ENCODE measurements at regions not wholly inside any gene's neighbourhood (a gene's known extent, or its start where the extent isn't known, plus 50 kb on each side); places are given as distances from the start of the nearest gene placed in this dataset.

- no peak for DNase-seq (ENCODE audit: low spot score)
These were observed 887.2 kb downstream of the BRD1 start for GRCh38 chr22:48940266-48941032.

- DNase-seq (ENCODE audit: low spot score): no peak
These were observed 888.0 kb downstream of the BRD1 start for GRCh38 chr22:48939441-48940265.

- no peak for DNase-seq (ENCODE audit: low spot score)
These were observed 888.9 kb downstream of the BRD1 start for GRCh38 chr22:48938741-48939140.

GRCh38 chr22:48937032-48937639, 890.5 kb downstream of the BRD1 start:
- DNase-seq (ENCODE audit: low spot score): no peak

DNA sequence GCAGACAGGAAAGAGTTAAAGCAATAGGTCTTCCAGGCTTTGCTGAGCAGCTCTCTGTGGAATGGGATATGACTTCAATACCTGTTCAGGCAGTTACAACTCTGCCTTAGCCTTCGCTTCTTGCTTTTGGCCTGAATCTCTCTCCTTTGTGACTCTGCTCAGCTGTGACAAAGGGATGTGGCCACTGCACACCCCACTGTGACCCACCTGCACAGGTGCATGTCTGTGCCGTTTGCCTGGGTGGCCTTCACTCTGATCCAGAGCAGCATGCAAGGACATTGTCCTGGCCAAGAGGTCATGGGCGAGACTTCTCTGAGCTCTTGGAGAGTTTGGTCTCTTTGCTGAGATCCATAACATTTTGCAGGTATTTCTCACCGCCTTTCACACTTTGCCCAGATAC, 891.3 kb downstream of the BRD1 start:
- DNase-seq (ENCODE audit: low spot score): no peak

DNA sequence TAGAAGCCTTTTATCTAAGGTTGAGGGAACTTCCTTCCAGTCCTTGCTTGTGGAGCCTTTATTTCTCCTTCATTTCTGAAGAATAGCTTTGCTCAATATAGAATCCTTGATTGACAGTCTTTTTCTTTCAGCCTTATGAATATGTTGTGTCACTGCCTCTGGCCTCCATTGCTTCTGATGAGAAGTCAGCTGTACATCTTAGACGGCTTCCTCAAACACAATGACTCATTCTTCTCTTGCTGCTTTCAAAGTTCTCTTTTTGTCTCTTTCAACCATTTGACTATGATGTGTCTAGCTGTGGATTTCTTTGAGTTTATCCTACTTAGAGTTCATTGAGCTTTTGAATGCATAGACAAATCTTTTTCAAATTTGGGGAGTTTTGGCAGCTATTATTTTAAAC, 893.2 kb downstream of the BRD1 start:
- no peak for DNase-seq (ENCODE audit: low spot score)

GRCh38 chr22:48931452-48931851, 896.2 kb downstream of the BRD1 start:
- no peak for DNase-seq (ENCODE audit: low spot score)

DNA sequence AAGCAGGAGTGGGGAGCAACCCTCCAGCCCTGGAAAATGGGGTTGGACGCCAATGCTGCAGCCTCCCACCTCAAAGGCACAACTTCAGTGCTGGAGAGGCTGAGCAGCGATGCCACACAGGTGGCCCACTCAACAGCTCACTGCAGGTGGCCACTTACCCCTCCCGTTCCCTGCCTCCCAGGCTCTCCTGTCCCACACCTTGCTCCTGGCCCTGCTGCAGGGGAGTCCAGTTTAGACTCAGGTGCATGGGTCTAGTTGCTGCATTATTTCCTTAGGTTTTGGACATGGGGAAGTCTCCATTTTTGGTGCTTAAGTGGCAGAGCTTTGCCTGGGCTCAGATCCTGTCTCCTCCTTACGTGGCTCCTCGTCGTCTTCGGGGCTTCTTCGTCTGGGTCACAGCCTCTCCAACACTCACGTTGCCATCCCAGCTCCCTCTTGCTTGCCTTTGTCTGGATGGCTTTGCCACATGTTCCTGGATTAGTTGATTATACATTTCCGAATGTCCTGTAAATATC, 898.3 kb downstream of the BRD1 start:
- DNase-seq (ENCODE audit: low spot score): no peak

DNA sequence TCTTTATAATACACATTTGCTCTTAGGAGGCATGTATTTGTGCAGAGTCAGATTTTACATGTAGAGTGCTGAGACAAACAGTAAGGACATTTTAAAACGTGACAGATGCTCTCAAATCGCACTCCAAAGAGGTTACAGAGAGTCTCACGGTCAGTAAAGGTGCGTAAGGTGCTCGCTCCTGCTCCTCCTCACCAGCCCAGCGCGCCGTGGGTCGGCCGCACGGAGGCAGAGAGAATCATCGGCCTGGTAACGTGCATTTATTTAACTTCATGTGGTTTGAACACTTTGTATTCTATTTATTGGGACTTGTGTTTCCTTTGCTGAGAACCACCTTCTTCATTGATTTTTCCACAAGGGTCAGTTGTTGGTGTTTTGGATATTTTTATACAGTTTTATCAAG, 900.1 kb downstream of the BRD1 start:
- DNase-seq (ENCODE audit: low spot score): no peak

GRCh38 chr22:48926643-48927042, 901.0 kb downstream of the BRD1 start:
- peak; percentile 65 for DNase-seq (ENCODE audit: low spot score)

GRCh38 chr22:48926136-48926535, 901.5 kb downstream of the BRD1 start:
- no peak for DNase-seq (ENCODE audit: low spot score)

DNA sequence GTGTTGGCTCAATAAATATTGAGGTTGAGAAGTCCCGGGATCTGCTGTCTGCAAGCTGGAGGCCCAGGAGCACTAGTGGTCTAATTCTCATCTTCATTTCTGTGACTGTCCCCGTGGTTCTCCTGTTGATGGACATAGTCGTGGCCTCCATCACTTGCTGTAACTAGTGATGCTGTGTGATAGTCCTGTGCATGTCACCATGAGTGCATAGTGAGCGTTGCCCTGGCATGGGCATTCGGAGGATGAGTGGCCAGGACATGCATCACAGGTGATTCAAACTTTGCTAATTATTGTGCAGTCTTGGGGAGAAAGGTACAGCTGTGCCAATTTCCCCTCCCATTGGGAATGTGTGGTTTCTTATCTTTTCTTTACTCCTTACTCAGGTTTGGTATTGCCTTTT, 902.2 kb downstream of the BRD1 start:
- no peak for DNase-seq (ENCODE audit: low spot score)

GRCh38 chr22:48923996-48924395, 903.7 kb downstream of the BRD1 start:
- no peak for DNase-seq (ENCODE audit: low spot score)

GRCh38 chr22:48923165-48923865, 904.4 kb downstream of the BRD1 start:
- no peak for DNase-seq (ENCODE audit: low spot score)

- DNase-seq (ENCODE audit: low spot score): no peak
These were observed 906.2 kb downstream of the BRD1 start for GRCh38 chr22:48921411-48921903.

GRCh38 chr22:48920776-48921241, 906.9 kb downstream of the BRD1 start:
- DNase-seq (ENCODE audit: low spot score): no peak

DNA sequence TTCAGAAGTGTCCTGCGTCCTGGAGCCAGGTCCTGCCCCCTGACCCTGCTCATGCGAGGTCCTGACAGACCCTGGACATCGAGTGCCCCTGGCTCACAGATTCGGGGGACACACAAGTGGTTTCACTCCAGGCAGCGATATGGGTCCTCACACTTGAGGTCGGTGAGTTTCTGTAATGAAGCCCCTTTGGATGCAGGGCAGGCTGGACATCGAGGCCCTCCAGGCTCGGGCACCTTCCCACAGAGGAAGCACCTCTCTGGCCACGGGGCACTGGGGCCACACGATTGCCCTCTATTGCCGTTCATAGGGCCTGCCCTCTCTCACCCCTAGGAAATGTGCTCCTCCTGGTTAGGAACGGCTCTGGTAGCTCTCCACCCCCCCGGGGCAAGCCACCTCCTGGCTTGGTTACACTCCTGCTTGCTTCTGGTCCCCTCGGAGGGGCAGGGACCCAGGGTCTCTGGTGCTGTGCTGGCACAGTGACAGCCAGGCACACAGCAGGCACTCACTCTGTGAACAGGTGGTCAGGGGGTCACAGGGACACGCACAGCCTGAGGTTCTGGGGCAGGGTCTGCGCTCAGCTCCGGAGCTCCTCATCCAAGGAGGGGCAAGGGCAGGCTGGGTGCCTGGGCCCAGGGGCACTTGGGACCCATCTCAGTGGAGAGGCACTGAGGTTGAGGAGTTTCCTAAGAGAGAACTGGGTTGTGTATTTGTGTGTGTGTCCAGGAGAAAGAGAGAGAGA, 907.7 kb downstream of the BRD1 start:
- DNase-seq (ENCODE audit: low spot score): no peak

DNA sequence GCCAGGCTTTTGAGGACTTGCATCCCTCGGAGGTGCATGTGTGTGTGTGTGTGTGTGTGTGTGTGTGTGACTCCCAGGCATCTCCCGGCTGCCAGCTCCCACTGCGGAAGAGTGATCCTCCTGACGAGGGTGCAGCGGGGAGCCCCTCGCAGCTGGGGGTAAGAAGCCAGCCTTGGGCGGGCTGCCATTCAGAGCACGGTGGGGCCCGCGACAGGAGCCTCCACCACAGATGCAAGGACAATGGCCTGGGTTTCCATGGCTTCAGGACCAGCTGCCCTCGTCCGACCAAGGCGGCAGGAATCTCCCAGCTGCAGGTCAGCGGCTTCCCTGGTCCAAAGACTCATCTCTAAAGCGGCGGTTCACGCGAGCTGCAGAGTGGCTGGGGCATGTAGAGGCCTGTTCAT, 908.5 kb downstream of the BRD1 start:
- DNase-seq (ENCODE audit: low spot score): no peak

DNA sequence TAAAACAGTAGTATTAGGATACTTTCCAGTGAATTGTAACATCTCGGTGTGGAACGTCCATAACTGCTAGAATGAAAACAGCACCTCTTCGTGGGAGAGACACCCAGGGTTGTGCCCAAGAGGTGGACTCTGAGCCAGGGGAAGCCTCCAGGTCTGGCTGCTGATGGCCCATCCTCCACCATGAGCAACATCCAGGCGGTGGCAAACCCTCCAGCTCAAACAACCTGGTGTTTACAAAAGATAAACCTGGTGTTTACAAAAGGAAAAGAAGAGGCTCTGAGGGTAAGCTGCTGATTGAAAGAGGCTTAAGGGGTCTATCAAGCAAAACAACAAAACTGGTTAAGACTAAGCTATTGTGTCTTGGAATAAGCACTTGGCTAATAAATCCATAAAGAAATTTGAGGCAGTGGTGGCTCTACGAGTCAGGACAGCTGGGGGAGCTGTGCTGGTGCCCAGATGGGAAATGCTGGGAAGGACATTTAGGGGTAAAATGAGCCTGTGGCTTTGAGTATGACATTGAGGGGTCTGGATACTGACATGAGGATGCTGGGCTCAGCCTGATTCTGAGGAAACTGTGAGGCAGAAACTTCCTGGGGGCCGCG, 909.0 kb downstream of the BRD1 start:
- DNase-seq (ENCODE audit: low spot score): no peak

GRCh38 chr22:48912356-48913066, 915.2 kb downstream of the BRD1 start:
- DNase-seq (ENCODE audit: low spot score): peak; percentile 64

Measured in SW480 (cell line).